Karpas-422 (cell line): ENCODE measurements at regions not wholly inside any gene's neighbourhood (a gene's known extent, or its start where the extent isn't known, plus 50 kb on each side); places are given as distances from the start of the nearest gene placed in this dataset.

Experiments
- DNase-seq: peaks from one replicate; pipeline ENCODE4 v3.0.0-alpha.2; 2015
- H2AFZ ChIP-seq: fragments of 200-600 bp; sonication (generic); 2 replicates; pipeline ENCODE4 v1.6.1; 2014; ENCODE audit warnings: antibody characterized with exemption, low read length, mixed read lengths
- H3K27ac ChIP-seq: fragments of 200-600 bp; sonication (generic); 2 replicates; pipeline ENCODE4 v1.5.1; 2014; ENCODE audit warnings: mild to moderate bottlenecking, low read length, moderate library complexity
- H3K27me3 ChIP-seq: fragments of 200-600 bp; sonication (generic); 2 replicates; pipeline ENCODE4 v1.6.1; 2014; ENCODE audit warnings: low read length, mixed read lengths
- H3K36me3 ChIP-seq: fragments of 200-600 bp; sonication (generic); 2 replicates; pipeline ENCODE4 v1.6.1; 2014; ENCODE audit warnings: low read length, mixed read lengths; ENCODE audit not compliant: insufficient read depth
- H3K4me1 ChIP-seq: fragments of 200-600 bp; sonication (generic); 2 replicates; pipeline ENCODE4 v1.6.1; 2014; ENCODE audit warnings: mild to moderate bottlenecking, low read length, mixed read lengths
- H3K4me2 ChIP-seq: fragments of 200-600 bp; sonication (generic); 2 replicates; pipeline ENCODE4 v1.6.1; 2014; ENCODE audit warnings: low read length, low read depth, mild to moderate bottlenecking; ENCODE audit not compliant: poor library complexity, severe bottlenecking
- H3K4me3 ChIP-seq: fragments of 200-600 bp; sonication (generic); 2 replicates; pipeline ENCODE4 v1.5.1; 2014; ENCODE audit warnings: mild to moderate bottlenecking, antibody characterized with exemption, low read length, mixed read lengths
- H3K79me2 ChIP-seq: fragments of 200-600 bp; sonication (generic); 2 replicates; pipeline ENCODE4 v1.6.1; 2014; ENCODE audit warnings: mild to moderate bottlenecking, low read length, mixed read lengths
- H3K9ac ChIP-seq: fragments of 200-600 bp; sonication (generic); 2 replicates; pipeline ENCODE4 v1.6.0; 2014; ENCODE audit warnings: low read length
- H3K9me2 ChIP-seq: fragments of 200-600 bp; sonication (generic), shearing (Covaris generic); replicated peaks from 2 replicates; pipeline ENCODE4 v1.6.0; 2014; ENCODE audit warnings: mild to moderate bottlenecking, low read length, moderate library complexity; ENCODE audit not compliant: insufficient read depth
- H3K9me3 ChIP-seq: fragments of 300-700, 200-600 bp; sonication (generic); 2 replicates; pipeline ENCODE4 v1.6.1; 2014; ENCODE audit warnings: low read length, mixed read lengths
- H4K20me1 ChIP-seq: fragments of 200-600 bp; sonication (generic); 2 replicates; pipeline ENCODE4 v1.6.1; 2014; ENCODE audit warnings: mild to moderate bottlenecking, antibody characterized with exemption, low read length, low read depth; ENCODE audit not compliant: insufficient read depth

DNA sequence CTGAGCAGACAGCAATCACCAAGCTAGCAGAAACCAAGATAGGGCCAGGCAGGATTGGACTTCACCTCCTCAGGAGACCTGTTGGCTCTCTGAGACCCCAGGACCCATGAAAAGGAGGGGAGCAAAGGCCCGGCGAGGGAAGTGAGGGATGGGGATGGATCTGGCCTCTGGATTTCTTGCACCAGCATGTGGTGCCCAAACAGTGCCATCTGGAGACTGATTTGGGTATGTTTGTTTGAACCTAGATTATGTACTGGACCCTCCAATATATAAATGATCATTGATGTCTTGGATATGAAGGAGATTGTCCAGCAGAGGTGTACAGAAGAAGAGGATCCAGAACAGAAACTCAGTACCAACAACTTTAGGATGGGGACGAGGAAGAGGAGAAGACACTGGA lies 83.4 kb upstream of the LY86 start:
- no peaks in the 10 kb centered on the region; the same call in 1 of the 2 replicates for H4K20me1 ChIP-seq
- no peak overlapping the region for H3K4me3 ChIP-seq
- no peaks in the 10 kb centered on the region for H3K79me2 ChIP-seq
- no peaks in the 10 kb centered on the region for H3K4me1 ChIP-seq
- H3K27ac ChIP-seq, result no peak overlapping the region
- no peaks in the 10 kb centered on the region for H3K9me3 ChIP-seq
- no peaks in the 10 kb centered on the region for H3K27me3 ChIP-seq
- H3K9ac ChIP-seq, result no peak overlapping the region
- H2AFZ ChIP-seq, result no peak overlapping the region
- no peaks in the 10 kb centered on the region for H3K9me2 ChIP-seq
- H3K36me3 ChIP-seq, result no peaks in the 10 kb centered on the region
- DNase-seq, result no peak
- H3K4me2 ChIP-seq, result no peak overlapping the region

- H3K36me3 ChIP-seq, result no peaks in the 10 kb centered on the region
- H3K4me2 ChIP-seq, result no peak overlapping the region
- no peak overlapping the region for H2AFZ ChIP-seq
- DNase-seq, result no peak
- no peak overlapping the region for H3K9ac ChIP-seq
- no peak overlapping the region for H3K27ac ChIP-seq
- H3K4me1 ChIP-seq, result no peaks in the 10 kb centered on the region
- H4K20me1 ChIP-seq, result peaks cover 3% of the 10 kb centered on the region; the same call in 1 of the 2 replicates
- no peaks in the 10 kb centered on the region for H3K79me2 ChIP-seq
- no peaks in the 10 kb centered on the region for H3K9me2 ChIP-seq
- H3K9me3 ChIP-seq, result no peaks in the 10 kb centered on the region
- H3K4me3 ChIP-seq, result no peak overlapping the region
- H3K27me3 ChIP-seq, result no peaks in the 10 kb centered on the region
Measured at GRCh38 chr6:6508643-6509042, 79.9 kb upstream of the LY86 start.

DNA sequence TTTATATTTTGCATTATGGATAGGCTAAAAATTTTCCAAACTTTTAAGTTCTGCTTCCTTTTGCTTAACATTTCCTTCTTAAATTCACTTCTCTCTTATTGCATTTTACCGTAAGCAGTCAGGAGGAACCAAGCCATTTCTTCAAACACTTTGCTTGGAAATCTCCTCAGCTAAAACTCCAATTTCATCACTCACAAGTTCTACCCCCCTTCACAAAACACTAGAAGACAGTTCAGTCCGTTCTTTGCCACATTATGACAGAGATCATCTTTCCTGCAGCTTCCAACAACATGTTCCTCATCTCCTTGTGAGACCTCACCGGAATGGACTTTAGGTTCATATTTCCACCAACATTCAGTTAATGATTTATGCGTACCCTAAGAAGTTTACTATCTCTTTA lies 79.2 kb upstream of the LY86 start:
- no peaks in the 10 kb centered on the region for H3K9me2 ChIP-seq
- H3K4me1 ChIP-seq, result no peaks in the 10 kb centered on the region
- no peaks in the 10 kb centered on the region for H3K36me3 ChIP-seq
- H3K79me2 ChIP-seq, result no peaks in the 10 kb centered on the region
- H3K27ac ChIP-seq, result no peak overlapping the region
- H4K20me1 ChIP-seq, result peaks cover 3% of the 10 kb centered on the region; the same call in 1 of the 2 replicates
- no peak overlapping the region for H3K4me3 ChIP-seq
- no peak overlapping the region for H2AFZ ChIP-seq
- no peak for DNase-seq
- no peak overlapping the region for H3K9ac ChIP-seq
- no peak overlapping the region for H3K4me2 ChIP-seq
- H3K9me3 ChIP-seq, result no peaks in the 10 kb centered on the region
- H3K27me3 ChIP-seq, result no peaks in the 10 kb centered on the region

- H3K4me1 ChIP-seq, result no peaks in the 10 kb centered on the region
- no peaks in the 10 kb centered on the region for H3K36me3 ChIP-seq
- H2AFZ ChIP-seq, result no peak overlapping the region
- H3K27ac ChIP-seq, result no peak overlapping the region
- no peak overlapping the region for H3K4me3 ChIP-seq
- H4K20me1 ChIP-seq, result peaks cover 3% of the 10 kb centered on the region; the same call in 1 of the 2 replicates
- H3K9me3 ChIP-seq, result no peaks in the 10 kb centered on the region
- H3K9me2 ChIP-seq, result no peaks in the 10 kb centered on the region
- H3K4me2 ChIP-seq, result no peak overlapping the region
- H3K79me2 ChIP-seq, result no peaks in the 10 kb centered on the region
- DNase-seq, result no peak
- no peak overlapping the region for H3K9ac ChIP-seq
- no peaks in the 10 kb centered on the region for H3K27me3 ChIP-seq
Measured at GRCh38 chr6:6512711-6513110, 75.8 kb upstream of the LY86 start.

DNA sequence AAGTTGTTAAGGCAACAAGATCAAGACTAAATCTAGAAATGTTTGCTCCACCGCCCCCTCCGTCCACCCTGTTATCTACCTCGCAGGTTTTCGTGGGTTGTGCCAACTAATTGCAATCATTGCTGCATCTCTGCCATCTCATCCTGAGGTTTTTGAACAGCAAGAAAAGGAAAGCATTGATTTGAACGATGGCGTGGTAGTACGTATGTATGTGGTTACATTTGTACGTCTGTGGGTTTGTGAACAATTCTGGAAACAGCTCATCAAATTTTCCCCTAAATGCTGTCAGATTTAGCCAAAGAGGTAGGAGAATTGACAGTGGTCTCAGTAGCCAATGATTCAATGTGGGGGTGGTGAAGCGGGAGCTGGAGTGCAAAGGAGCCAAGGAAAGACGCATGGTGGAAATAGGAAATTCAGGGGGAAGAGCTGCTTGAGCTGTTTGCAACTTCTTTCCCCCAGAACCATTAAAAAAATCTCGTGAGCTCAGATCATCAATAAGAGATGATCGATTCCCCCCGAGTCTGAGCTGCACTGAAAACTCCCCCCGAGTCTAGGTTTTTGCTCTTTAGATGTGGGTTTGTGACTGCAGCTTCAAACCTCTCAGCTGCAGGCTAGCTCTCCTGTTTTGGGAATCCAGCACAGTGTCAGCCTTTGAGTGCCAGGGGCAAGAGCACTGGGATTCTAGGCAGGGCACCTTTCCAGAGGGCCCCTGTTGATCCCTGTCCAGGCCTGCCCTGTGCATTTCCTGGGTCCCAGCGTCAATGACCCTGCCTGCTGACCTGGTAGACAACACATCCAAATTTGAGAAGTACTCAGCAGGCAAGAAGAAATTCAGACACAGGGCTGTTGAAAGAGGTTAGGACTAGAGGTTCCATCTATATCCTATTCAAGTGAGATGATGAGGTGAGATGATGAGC lies 72.6 kb upstream of the LY86 start:
- Histone ChIP-seq H3K79me2 (no peaks in the 10 kb centered on the region), H3K9ac (no peak overlapping the region), H4K20me1 (no peaks in the 10 kb centered on the region), H3K9me2 (no peaks in the 10 kb centered on the region), H3K4me3 (no peak overlapping the region), H3K36me3 (no peaks in the 10 kb centered on the region), H3K9me3 (no peaks in the 10 kb centered on the region), H3K4me1 (no peaks in the 10 kb centered on the region), H3K27me3 (no peaks in the 10 kb centered on the region), H2AFZ (no peak overlapping the region), H3K4me2 (no peak overlapping the region), H3K27ac (no peak overlapping the region)
- no peak for DNase-seq

GRCh38 chr6:6516666-6517458 lies 71.7 kb upstream of the LY86 start:
- H3K9me2 ChIP-seq, result no peaks in the 10 kb centered on the region
- H3K4me1 ChIP-seq, result no peaks in the 10 kb centered on the region
- no peaks in the 10 kb centered on the region for H3K9me3 ChIP-seq
- H3K27me3 ChIP-seq, result no peaks in the 10 kb centered on the region
- no peaks in the 10 kb centered on the region for H3K36me3 ChIP-seq
- no peak for DNase-seq
- no peak overlapping the region for H3K9ac ChIP-seq
- H3K79me2 ChIP-seq, result no peaks in the 10 kb centered on the region
- no peak overlapping the region for H3K4me2 ChIP-seq
- no peak overlapping the region for H3K27ac ChIP-seq
- no peak overlapping the region for H3K4me3 ChIP-seq
- H4K20me1 ChIP-seq, result no peaks in the 10 kb centered on the region
- H2AFZ ChIP-seq, result no peak overlapping the region

- Histone ChIP-seq H2AFZ (no peak overlapping the region), H3K79me2 (no peaks in the 10 kb centered on the region), H3K4me3 (no peak overlapping the region), H3K4me2 (no peak overlapping the region), H3K9me2 (no peaks in the 10 kb centered on the region), H3K4me1 (no peaks in the 10 kb centered on the region), H3K27me3 (no peaks in the 10 kb centered on the region), H3K27ac (no peak overlapping the region), H3K36me3 (no peaks in the 10 kb centered on the region), H4K20me1 (no peaks in the 10 kb centered on the region), H3K9me3 (no peaks in the 10 kb centered on the region), H3K9ac (no peak overlapping the region)
- DNase-seq, result no peak
Measured at GRCh38 chr6:6518631-6519427, 69.7 kb upstream of the LY86 start.
